Kidney epithelial cell (primary cell): ENCODE measurements at regions not wholly inside any gene's neighbourhood (a gene's known extent, or its start where the extent isn't known, plus 50 kb on each side); places are given as distances from the start of the nearest gene placed in this dataset.

Experiments
- DNase-seq: peaks from one replicate; pipeline ENCODE4 v3.0.0-alpha.2; 2010; ENCODE audit warnings: low read depth
- H3K27me3 ChIP-seq: 2 replicates; pipeline ENCODE4 v1.6.0; 2011; ENCODE audit warnings: low read length; ENCODE audit not compliant: control insufficient read depth, insufficient read depth
- H3K36me3 ChIP-seq: 2 replicates; pipeline ENCODE4 v1.5.1; 2011; ENCODE audit warnings: low read length; ENCODE audit not compliant: control insufficient read depth, insufficient read depth
- H3K4me3 ChIP-seq: 2 replicates; pipeline ENCODE4 v1.5.1; 2011; ENCODE audit warnings: low read depth, mild to moderate bottlenecking, control low read depth, low read length
- TF ChIP-seq, protein P1 (sequence below): IDR thresholded peaks from 2 replicates; pipeline ENCODE4 v1.5.1; 2011; ENCODE audit warnings: mild to moderate bottlenecking, moderate library complexity, low read length, control low read depth, inconsistent platforms; ENCODE audit not compliant: insufficient read depth, poor library complexity, severe bottlenecking

DNA sequence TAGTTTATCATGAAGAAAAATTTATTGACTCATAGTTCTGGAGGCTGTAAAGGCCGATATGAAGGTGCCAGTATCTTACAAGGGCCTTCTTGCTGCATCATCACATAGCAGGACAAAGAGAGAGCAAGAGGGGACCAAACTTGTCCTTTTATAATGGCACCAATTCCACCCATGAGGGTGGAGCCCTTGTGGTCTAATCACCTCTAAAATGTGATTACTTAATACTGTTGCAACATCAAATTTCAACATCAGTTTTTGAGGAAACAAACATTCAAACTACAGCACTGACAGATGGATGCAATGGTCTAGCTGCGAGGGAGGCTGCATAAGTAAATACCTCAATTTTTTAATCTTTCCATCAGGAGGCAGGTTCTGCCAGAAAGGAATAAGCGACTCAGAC, 76.7 kb upstream of the LAMA2 start:
- TF ChIP-seq, protein P1, sequence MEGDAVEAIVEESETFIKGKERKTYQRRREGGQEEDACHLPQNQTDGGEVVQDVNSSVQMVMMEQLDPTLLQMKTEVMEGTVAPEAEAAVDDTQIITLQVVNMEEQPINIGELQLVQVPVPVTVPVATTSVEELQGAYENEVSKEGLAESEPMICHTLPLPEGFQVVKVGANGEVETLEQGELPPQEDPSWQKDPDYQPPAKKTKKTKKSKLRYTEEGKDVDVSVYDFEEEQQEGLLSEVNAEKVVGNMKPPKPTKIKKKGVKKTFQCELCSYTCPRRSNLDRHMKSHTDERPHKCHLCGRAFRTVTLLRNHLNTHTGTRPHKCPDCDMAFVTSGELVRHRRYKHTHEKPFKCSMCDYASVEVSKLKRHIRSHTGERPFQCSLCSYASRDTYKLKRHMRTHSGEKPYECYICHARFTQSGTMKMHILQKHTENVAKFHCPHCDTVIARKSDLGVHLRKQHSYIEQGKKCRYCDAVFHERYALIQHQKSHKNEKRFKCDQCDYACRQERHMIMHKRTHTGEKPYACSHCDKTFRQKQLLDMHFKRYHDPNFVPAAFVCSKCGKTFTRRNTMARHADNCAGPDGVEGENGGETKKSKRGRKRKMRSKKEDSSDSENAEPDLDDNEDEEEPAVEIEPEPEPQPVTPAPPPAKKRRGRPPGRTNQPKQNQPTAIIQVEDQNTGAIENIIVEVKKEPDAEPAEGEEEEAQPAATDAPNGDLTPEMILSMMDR: no peak
- no peaks in the 10 kb centered on the region for H3K36me3 ChIP-seq
- no peaks in the 10 kb centered on the region for H3K27me3 ChIP-seq
- H3K4me3 ChIP-seq: no peak overlapping the region
- no peak for DNase-seq

DNA sequence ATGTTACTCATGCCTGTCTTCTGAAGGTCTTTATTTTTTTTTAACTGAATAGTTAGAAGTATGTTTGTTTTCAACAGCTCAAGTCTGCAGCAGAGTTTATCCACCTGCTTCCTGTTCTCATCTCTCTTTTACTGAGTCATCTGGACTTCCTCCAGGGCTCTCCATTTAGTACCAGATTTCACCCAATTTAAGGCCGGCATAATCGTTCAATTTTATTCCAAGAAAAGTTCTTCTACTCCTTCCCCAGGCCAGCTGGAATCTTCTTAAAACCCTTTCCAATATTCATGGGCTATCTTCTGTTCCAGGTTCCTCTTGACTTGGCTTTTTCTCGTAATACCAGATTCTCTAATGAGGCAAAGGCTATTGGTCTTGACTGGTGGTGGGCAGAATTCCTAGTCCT, 79.0 kb upstream of the LAMA2 start:
- no peak for DNase-seq
- H3K4me3 ChIP-seq: no peak overlapping the region
- no peaks in the 10 kb centered on the region for H3K27me3 ChIP-seq
- H3K36me3 ChIP-seq: no peaks in the 10 kb centered on the region
- TF ChIP-seq, protein P1: no peak

DNA sequence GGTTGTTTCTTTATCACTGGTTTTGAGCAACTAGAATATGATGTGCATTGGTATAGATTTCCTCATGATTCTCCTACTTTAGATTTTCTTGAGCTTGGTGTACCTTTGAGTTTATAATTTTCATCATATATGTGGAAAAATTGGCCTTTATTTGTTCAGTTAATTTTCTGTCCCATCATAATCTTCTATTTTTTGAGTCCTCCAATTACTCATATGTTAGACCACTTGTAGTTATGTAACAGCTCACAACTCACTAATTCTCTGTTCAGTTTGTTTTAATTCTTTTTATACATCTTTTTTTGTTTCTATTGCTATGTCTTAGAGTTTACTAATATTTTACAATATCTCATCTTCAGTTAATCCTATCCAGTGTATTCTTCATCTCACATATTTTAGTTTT, 81.3 kb upstream of the LAMA2 start:
- Histone ChIP-seq H3K27me3 (no peaks in the 10 kb centered on the region), H3K36me3 (no peaks in the 10 kb centered on the region), H3K4me3 (no peak overlapping the region)
- DNase-seq: no peak
- TF ChIP-seq, protein P1: no peak

DNA sequence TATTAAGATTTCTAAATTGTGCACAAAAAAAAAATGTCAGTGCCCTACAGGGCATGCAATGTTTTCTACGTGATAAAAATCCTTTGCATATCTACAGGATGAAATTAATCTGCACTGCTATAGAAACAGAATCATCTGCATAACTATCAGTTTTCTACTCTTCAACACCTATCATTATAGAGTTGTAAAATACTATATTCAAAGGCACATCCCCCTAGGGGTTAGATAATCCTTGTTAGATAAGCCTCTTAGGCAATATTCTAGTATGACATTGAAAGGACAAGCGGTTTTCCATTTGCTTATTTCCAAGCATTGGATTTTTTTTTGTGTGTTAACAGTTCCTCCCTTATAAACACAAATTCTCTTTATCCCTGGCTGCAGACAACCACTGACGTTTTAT, 98.7 kb upstream of the LAMA2 start:
- DNase-seq: no peak
- TF ChIP-seq, protein P1: no peak
- H3K36me3 ChIP-seq: no peaks in the 10 kb centered on the region
- no peak overlapping the region for H3K4me3 ChIP-seq
- no peaks in the 10 kb centered on the region for H3K27me3 ChIP-seq

DNA sequence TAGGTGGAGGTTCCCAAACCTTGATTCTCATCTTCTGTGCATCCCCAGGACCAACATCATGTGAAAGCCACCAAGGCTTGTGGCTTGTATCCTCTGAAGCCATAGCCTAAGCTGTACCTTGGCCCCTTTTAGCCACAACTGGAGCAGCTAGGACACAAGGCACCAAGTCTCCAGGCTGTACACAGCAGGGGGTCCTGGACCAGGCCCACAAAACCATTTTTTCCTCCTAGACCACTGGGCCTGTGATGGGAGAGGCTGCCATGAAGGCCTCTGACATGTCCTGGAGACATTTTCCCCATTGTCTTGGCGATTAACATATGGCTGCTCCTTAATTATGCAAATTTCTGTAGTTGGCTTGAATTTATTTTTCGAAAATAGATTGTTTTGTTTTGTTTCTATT, 114.8 kb upstream of the LAMA2 start:
- H3K36me3 ChIP-seq: no peaks in the 10 kb centered on the region
- no peaks in the 10 kb centered on the region for H3K27me3 ChIP-seq
- H3K4me3 ChIP-seq: no peak overlapping the region
- TF ChIP-seq, protein P1: no peak
- DNase-seq: no peak

DNA sequence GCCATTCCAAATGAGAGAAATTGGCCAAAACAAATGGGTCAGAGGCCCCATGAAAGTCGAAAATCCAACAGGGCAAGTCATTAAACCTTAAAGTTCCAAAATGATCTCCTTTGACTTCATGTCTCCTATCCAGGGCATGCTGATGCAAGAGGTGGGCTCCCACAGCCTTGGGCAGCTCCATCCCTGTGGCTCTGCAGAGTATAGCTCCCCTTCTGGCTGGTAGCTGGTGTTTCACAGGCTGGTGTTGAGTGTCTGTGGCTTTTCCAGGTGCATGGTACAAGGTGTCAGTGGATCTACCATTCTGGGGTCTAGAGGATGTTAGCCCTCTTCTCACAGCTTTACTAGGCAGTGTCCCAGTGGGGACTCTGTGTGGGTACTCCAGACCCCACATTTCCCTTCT, 115.2 kb upstream of the LAMA2 start:
- TF ChIP-seq, protein P1: no peak
- H3K27me3 ChIP-seq: no peaks in the 10 kb centered on the region

More for the DNA sequence above, 115.2 kb upstream of the LAMA2 start:
- no peaks in the 10 kb centered on the region for H3K36me3 ChIP-seq
- H3K4me3 ChIP-seq: no peak overlapping the region
- no peak for DNase-seq
